ENCODE measurements at regions not wholly inside any gene's neighbourhood (a gene's known extent, or its start where the extent isn't known, plus 50 kb on each side); places are given as distances from the start of the nearest gene placed in this dataset.

DNA sequence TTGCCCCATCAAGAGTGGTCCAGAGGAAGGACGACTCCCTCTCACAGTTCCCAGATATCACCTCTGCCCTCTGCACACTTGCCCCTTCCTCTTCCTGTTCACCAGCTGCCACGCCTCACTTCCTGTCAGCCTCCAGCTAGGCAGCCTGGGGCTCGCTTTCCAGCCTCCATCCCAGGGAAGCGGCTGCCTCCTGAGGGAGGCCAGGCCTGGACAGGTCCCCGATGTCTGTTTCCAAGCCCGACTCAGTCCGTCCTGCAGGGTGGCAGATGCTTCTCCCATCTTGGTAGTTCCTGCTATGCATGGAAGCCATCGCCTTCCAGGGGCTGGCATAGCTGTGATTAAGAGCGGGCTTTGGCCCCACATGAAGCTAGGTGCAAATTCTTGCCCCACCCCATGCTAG is 233.5 kb upstream of the PMEPA1 start:
- H3K4me3 ChIP-seq, result no peak overlapping the region
- DNase-seq, result no peak
- no peaks in the 10 kb centered on the region for H3K9me3 ChIP-seq
- intact Hi-C loops (cut with DNase I; ENCODE audit: low total_unique reads), result no loop called here
- peaks cover 0 to 5% (median 0%) of the 10 kb centered on the region in 7 donors for H3K27me3 ChIP-seq (replicated peaks in 1 of 7)
- no peak for TF ChIP-seq POLR2A (IDR thresholded peaks at IDR 0.05)
- TF ChIP-seq, protein P1, sequence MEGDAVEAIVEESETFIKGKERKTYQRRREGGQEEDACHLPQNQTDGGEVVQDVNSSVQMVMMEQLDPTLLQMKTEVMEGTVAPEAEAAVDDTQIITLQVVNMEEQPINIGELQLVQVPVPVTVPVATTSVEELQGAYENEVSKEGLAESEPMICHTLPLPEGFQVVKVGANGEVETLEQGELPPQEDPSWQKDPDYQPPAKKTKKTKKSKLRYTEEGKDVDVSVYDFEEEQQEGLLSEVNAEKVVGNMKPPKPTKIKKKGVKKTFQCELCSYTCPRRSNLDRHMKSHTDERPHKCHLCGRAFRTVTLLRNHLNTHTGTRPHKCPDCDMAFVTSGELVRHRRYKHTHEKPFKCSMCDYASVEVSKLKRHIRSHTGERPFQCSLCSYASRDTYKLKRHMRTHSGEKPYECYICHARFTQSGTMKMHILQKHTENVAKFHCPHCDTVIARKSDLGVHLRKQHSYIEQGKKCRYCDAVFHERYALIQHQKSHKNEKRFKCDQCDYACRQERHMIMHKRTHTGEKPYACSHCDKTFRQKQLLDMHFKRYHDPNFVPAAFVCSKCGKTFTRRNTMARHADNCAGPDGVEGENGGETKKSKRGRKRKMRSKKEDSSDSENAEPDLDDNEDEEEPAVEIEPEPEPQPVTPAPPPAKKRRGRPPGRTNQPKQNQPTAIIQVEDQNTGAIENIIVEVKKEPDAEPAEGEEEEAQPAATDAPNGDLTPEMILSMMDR (IDR thresholded peaks at IDR 0.05 in 8 of 11, conservative IDR thresholded peaks at IDR 0.05 in 3 of 11), result no peak
- TF ChIP-seq POLR2AphosphoS5 (IDR thresholded peaks at IDR 0.05), result no peak
- no peaks in the 10 kb centered on the region for H3K36me3 ChIP-seq
- peaks cover 0 to 8% (median 5%) of the 10 kb centered on the region in 6 donors for H3K4me1 ChIP-seq
- 70 to 90% (median 80%) methylated on average over 9 of the region's 9 CpGs for WGBS, 5 donors
- no peak overlapping the region for H3K27ac ChIP-seq

DNA sequence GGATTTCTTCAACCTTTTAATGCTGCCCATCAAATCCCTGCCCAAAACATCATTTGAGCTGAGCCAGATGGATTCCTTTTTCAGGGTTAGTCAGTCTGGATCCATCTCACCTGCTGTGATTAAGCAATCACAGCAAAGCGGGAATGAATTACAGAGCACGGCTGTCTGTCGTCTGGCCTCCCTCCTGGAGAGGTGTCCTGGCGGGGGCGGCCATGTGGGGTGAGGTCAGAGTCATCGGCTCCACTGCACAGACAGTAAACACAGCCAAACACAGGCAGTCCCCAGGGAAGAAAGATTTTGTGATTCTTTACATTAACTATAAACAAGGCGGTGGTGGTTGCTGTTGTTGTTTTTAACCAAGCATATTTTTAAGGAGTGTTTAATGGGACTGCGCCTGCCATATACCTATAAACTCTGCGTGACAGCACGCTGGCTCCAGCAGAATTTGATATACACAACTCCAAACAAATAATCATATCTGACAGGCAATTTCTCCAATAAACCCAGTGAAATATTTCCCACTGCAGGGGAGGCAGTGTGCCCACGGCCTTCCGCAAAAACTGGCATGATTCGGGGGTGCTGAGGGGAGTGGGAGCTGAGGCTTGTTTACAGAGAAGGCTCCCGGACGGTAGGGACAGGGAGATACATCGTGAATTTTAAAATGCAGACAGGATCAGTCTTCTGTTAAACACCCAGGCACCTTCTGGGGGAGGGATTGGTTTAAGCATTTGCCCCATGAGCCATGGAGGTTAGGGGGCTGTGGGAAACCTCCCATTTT is 232.0 kb upstream of the PMEPA1 start:
- Histone ChIP-seq H3K9me3 (peaks cover 0 to under 1% (median 0%) of the 10 kb centered on the region in 8 donors), H3K36me3 (no peaks in the 10 kb centered on the region), H3K27me3 (replicated peaks in 1 of 7) (peaks cover 0 to 5% (median 0%) of the 10 kb centered on the region in 7 donors), H3K4me1 (peaks cover 0 to 13% (median 8%) of the 10 kb centered on the region in 6 donors), H3K27ac (no peak overlapping the region), H3K4me3 (no peak overlapping the region)
- intact Hi-C loops (cut with DNase I; ENCODE audit: low total_unique reads), result no loop called here
- TF ChIP-seq, protein P1 (IDR thresholded peaks at IDR 0.05 in 8 of 11, conservative IDR thresholded peaks at IDR 0.05 in 3 of 11), result no peak
- TF ChIP-seq POLR2A (IDR thresholded peaks at IDR 0.05) (no peak), POLR2AphosphoS5 (IDR thresholded peaks at IDR 0.05) (no peak)
- 80 to 92% (median 89%) methylated on average over 16 of the region's 16 CpGs for WGBS, 5 donors
- no peak for DNase-seq

DNA sequence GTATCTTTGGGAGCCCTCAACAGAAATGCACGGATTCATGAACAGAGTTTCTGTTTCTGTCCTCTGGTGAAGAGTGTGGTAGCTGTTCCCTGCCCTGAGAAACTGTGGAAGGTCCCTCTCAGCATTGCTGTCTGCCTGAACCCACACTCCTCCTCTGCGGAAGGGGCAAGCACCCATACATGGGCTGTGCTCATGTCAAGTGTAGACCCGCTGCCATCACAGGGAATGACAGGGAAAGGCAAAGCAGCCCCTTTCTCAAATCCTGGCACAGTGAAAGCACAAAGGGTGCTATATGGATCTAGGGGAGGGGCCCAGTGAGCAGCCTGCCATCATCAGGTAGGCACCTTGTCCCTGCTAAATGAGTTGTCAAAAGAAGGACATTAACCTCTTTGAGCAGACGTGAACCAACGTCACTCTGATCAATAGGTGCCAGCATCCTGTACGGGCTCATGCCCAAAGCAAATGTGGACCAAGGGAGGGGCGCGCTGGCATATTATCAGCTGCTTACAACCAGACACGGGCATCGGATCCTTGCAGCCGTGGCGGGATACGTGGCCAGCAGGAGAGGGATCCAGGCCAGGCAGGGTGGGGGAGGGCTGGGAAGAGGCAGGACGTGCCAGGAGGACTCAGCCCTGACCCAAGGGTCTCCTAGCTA is 231.2 kb upstream of the PMEPA1 start:
- Histone ChIP-seq H3K27ac (no peak overlapping the region), H3K9me3 (peaks cover 0 to 4% (median 0%) of the 10 kb centered on the region in 8 donors), H3K27me3 (replicated peaks in 1 of 7) (peaks cover 0 to 5% (median 0%) of the 10 kb centered on the region in 7 donors), H3K4me1 (peaks cover 0 to 13% (median 8%) of the 10 kb centered on the region in 6 donors), H3K4me3 (no peak overlapping the region), H3K36me3 (no peaks in the 10 kb centered on the region)
- TF ChIP-seq POLR2AphosphoS5 (IDR thresholded peaks at IDR 0.05), result no peak
- no peak for TF ChIP-seq POLR2A (IDR thresholded peaks at IDR 0.05)
- TF ChIP-seq, protein P1 (IDR thresholded peaks at IDR 0.05 in 8 of 11, conservative IDR thresholded peaks at IDR 0.05 in 3 of 11), result no peak
- DNase-seq, result no peak
- intact Hi-C loops (cut with DNase I; ENCODE audit: low total_unique reads), result no loop called here
- 83 to 89% (median 88%) methylated on average over 13 to 14 of the region's 14 CpGs for whole genome bisulfite sequencing, 5 donors

DNA sequence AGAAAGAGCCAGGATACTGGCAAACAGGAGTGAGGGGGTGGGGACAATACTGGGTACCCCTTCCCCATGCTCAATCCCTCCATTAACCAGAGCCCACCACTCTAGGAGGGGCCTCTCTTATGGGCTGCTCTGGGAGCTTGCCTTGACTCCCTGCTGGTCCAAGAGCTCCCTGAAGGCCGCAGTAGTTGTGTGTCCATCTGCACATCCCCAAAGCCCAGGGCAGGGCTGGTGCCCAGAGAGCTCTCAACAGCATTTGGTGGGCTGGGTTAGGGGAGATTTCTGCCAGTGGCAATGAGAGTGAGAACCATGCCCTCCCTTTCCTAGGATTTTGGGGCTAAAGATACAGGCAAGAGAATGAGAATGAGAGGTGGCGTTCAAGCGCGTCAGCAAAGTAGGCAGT is 230.6 kb upstream of the PMEPA1 start:
- no peak for DNase-seq
- Histone ChIP-seq H3K36me3 (no peaks in the 10 kb centered on the region), H3K4me1 (peaks cover 0 to 13% (median 8%) of the 10 kb centered on the region in 6 donors), H3K9me3 (peaks cover 0 to 4% (median 0%) of the 10 kb centered on the region in 8 donors), H3K27me3 (replicated peaks in 1 of 7) (peaks cover 0 to 5% (median 0%) of the 10 kb centered on the region in 7 donors), H3K4me3 (no peak overlapping the region), H3K27ac (no peak overlapping the region)
- no peak for TF ChIP-seq POLR2A (IDR thresholded peaks at IDR 0.05)
- TF ChIP-seq, protein P1 (IDR thresholded peaks at IDR 0.05 in 8 of 11, conservative IDR thresholded peaks at IDR 0.05 in 3 of 11), result no peak
- no peak for TF ChIP-seq POLR2AphosphoS5 (IDR thresholded peaks at IDR 0.05)
- WGBS, 5 donors, result 85 to 99% (median 94%) methylated on average over 4 of the region's 4 CpGs
- intact Hi-C loops (cut with DNase I; ENCODE audit: low total_unique reads), result no loop called here
